Natural killer cell (primary cell): ENCODE measurements at regions not wholly inside any gene's neighbourhood (a gene's known extent, or its start where the extent isn't known, plus 50 kb on each side); places are given as distances from the start of the nearest gene placed in this dataset.

Experiments used
- ATAC-seq, 3 donors: fragments of 150-1000 bp in 2 of 3; fragments of 200-7000 bp in 1 of 3; cut with Tn5 transposase; 1 replicate in 1 of 3; 2 replicates in 2 of 3; pipeline ENCODE4 v1.10.0; 2021; ENCODE audit warnings: mild to moderate bottlenecking in 2 of 3, moderate library complexity in 2 of 3
- DNase-seq, 2 donors: peaks; one replicate each; pipeline versions ENCODE4 v3.0.0 to v3.0.0-alpha.2; 2013 to 2021; ENCODE audit warnings: mixed read lengths in 1 of 2
- H3K27ac ChIP-seq: one replicate; pipeline ENCODE4 v1.5.1; 2013; ENCODE audit warnings: mild to moderate bottlenecking, low read length
- H3K27me3 ChIP-seq: one replicate; pipeline ENCODE4 v1.6.1; 2013; ENCODE audit warnings: low read length; ENCODE audit not compliant: control insufficient read depth, insufficient read depth
- H3K36me3 ChIP-seq: one replicate; pipeline ENCODE4 v1.6.1; 2013; ENCODE audit warnings: low read length; ENCODE audit not compliant: control insufficient read depth, insufficient read depth
- H3K4me1 ChIP-seq: one replicate; pipeline ENCODE4 v1.6.1; 2013; ENCODE audit warnings: low read length; ENCODE audit not compliant: control insufficient read depth, insufficient read depth
- H3K4me3 ChIP-seq: one replicate; pipeline ENCODE4 v1.5.1; 2013; ENCODE audit warnings: low read length
- H3K9me3 ChIP-seq: one replicate; pipeline ENCODE4 v1.6.1; 2013; ENCODE audit warnings: low read length; ENCODE audit not compliant: control insufficient read depth, insufficient read depth
- H3K27ac Mint-ChIP-seq, 2 donors: one replicate each; pipeline ENCODE4 v1.8.0; 2022; ENCODE audit warnings: mild to moderate bottlenecking in 2 of 2, mixed read lengths in 2 of 2, moderate library complexity in 1 of 2
- H3K27me3 Mint-ChIP-seq, 2 donors: one replicate each; pipeline ENCODE4 v1.8.0; 2022; ENCODE audit warnings: low read depth in 2 of 2, mixed read lengths in 2 of 2
- H3K36me3 Mint-ChIP-seq: one replicate; pipeline ENCODE4 v1.8.0; 2022; ENCODE audit warnings: mixed read lengths
- H3K4me1 Mint-ChIP-seq, 2 donors: one replicate each; pipeline ENCODE4 v1.8.0; 2022; ENCODE audit warnings: mixed read lengths in 2 of 2
- H3K4me3 Mint-ChIP-seq: one replicate; pipeline ENCODE4 v1.8.0; 2022; ENCODE audit warnings: mild to moderate bottlenecking, moderate library complexity, mixed read lengths
- H3K9me3 Mint-ChIP-seq, 2 donors: one replicate each; pipeline ENCODE4 v1.8.0; 2022; ENCODE audit warnings: mixed read lengths in 2 of 2
- WGBS: methylation state at CpG from one replicate; pipeline ENCODE4 v1.1.7; 2013; ENCODE audit warnings: missing lambda C conversion rate; ENCODE audit not compliant: insufficient coverage; 5-methylcytosine and 5-hydroxymethylcytosine counted together
- intact Hi-C: fragments of 100-400 bp; cut with micrococcal nuclease; formaldehyde crosslinking; loops from one replicate; pipeline ENCODE4 v1.14.2; 2022
- TF ChIP-seq, protein P1 (sequence below): fragments of 200-600 bp; IDR thresholded peaks from one replicate; pipeline ENCODE4 v1.8.0; 2022; ENCODE audit warnings: antibody characterized with exemption

DNA sequence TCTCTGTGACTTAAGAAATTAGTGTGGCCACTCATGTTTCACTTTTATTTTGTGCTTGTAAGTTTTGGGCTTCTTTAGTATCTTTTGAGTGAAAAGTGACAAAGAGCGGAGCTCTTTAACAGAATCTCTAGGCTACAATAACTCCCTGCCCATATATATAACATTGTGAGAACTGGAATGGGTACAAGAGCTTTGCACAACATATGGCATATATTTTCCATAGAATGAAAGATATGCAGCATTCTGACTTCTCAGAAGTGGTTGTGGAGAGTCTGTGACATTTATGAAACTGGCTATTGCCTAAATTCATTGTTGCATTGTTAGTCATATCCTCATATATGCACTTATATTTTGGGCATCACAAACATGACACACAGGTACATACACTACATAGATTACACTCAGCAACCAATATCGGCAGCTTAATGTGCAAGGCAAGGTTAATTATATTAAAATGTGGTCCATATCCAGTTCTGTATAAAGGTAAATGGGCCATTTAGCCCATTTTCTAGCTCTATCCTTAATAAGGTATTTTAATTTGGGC lies 1148.2 kb downstream of the FAM181B start:
- Mint-ChIP-seq H3K9me3 (peaks cover 5 to 8% of the 10 kb centered on the region in 2 donors), H3K4me1 (no peaks in the 10 kb centered on the region), H3K4me3 (no peak overlapping the region), H3K36me3 (no peaks in the 10 kb centered on the region), H3K27ac (no peak overlapping the region), H3K27me3 (no peaks in the 10 kb centered on the region)
- DNase-seq (no peak), ATAC-seq (no peak)
- Histone ChIP-seq H3K27me3 (no peaks in the 10 kb centered on the region), H3K36me3 (no peaks in the 10 kb centered on the region), H3K27ac (no peak overlapping the region), H3K4me1 (no peaks in the 10 kb centered on the region), H3K9me3 (no peaks in the 10 kb centered on the region), H3K4me3 (no peak overlapping the region)
- TF ChIP-seq, protein P1, sequence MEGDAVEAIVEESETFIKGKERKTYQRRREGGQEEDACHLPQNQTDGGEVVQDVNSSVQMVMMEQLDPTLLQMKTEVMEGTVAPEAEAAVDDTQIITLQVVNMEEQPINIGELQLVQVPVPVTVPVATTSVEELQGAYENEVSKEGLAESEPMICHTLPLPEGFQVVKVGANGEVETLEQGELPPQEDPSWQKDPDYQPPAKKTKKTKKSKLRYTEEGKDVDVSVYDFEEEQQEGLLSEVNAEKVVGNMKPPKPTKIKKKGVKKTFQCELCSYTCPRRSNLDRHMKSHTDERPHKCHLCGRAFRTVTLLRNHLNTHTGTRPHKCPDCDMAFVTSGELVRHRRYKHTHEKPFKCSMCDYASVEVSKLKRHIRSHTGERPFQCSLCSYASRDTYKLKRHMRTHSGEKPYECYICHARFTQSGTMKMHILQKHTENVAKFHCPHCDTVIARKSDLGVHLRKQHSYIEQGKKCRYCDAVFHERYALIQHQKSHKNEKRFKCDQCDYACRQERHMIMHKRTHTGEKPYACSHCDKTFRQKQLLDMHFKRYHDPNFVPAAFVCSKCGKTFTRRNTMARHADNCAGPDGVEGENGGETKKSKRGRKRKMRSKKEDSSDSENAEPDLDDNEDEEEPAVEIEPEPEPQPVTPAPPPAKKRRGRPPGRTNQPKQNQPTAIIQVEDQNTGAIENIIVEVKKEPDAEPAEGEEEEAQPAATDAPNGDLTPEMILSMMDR, result no peak
- intact Hi-C loops, result no loop called here
- WGBS, result no CpG with 5 or more reads among the region's 2 CpGs

- H3K4me3 Mint-ChIP-seq, result no peak overlapping the region
- no peaks in the 10 kb centered on the region for H3K4me1 ChIP-seq
These were observed 1154.3 kb downstream of the FAM181B start for GRCh38 chr11:81579339-81579738.

GRCh38 chr11:81578571-81578970 lies 1155.1 kb downstream of the FAM181B start:
- Mint-ChIP-seq H3K9me3 (peaks cover 0 to 2% of the 10 kb centered on the region in 2 donors), H3K4me1 (no peaks in the 10 kb centered on the region), H3K27ac (no peak overlapping the region), H3K36me3 (no peaks in the 10 kb centered on the region), H3K27me3 (no peaks in the 10 kb centered on the region), H3K4me3 (no peak overlapping the region)
- intact Hi-C loops, result no loop called here
- Histone ChIP-seq H3K4me1 (no peaks in the 10 kb centered on the region), H3K4me3 (no peak overlapping the region), H3K36me3 (no peaks in the 10 kb centered on the region), H3K27ac (no peak overlapping the region), H3K27me3 (no peaks in the 10 kb centered on the region), H3K9me3 (no peaks in the 10 kb centered on the region)
- ATAC-seq (no peak), DNase-seq (no peak)
- WGBS, result 53% methylated on average over 3 of the region's 4 CpGs
- TF ChIP-seq, protein P1, result no peak

More at GRCh38 chr11:81579339-81579738, 1154.3 kb downstream of the FAM181B start:
- Mint-ChIP-seq H3K36me3 (no peaks in the 10 kb centered on the region), H3K27ac (no peak overlapping the region), H3K4me1 (no peaks in the 10 kb centered on the region), H3K27me3 (no peaks in the 10 kb centered on the region), H3K9me3 (peaks cover 0 to 1% of the 10 kb centered on the region in 2 donors)
- Histone ChIP-seq H3K27ac (no peak overlapping the region), H3K27me3 (no peaks in the 10 kb centered on the region), H3K36me3 (no peaks in the 10 kb centered on the region), H3K9me3 (no peaks in the 10 kb centered on the region), H3K4me3 (no peak overlapping the region)
- ATAC-seq, result no peak
- whole genome bisulfite sequencing, result 63% methylated on average over 2 of the region's 2 CpGs
- TF ChIP-seq, protein P1, result no peak
- DNase-seq, result no peak
- intact Hi-C loops, result no loop called here

DNA sequence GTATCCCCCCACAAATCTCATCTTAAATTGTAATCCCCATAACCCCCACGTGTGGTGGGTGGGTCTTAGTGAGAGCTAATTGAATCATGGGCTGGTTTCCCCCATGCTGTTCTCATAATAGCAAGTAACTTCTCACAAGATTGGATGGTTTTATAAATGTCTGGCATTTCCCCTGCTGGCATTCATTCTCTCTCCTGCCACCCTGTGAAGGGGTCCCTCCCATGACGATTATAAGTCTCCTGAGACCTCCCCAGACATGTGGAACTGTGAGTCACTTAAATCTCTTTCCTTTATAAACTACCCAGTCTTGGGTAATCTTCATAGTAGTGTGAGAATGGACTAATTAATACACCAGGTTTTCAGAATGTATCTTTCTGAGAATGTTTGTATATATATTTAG lies 1159.4 kb downstream of the FAM181B start:
- no peaks in the 10 kb centered on the region for H3K9me3 ChIP-seq
- no peak overlapping the region for H3K27ac Mint-ChIP-seq
- no peak overlapping the region for H3K4me3 ChIP-seq
- H3K27me3 ChIP-seq, result no peaks in the 10 kb centered on the region
- WGBS, result 33% methylated on average over 1 of the region's 2 CpGs
- H3K4me3 Mint-ChIP-seq, result no peak overlapping the region
- intact Hi-C loops, result no loop called here
- no peak overlapping the region for H3K27ac ChIP-seq
- no peaks in the 10 kb centered on the region for H3K27me3 Mint-ChIP-seq
- no peak for DNase-seq
- no peaks in the 10 kb centered on the region for H3K36me3 ChIP-seq
- H3K9me3 Mint-ChIP-seq, result peaks cover 3 to 5% of the 10 kb centered on the region in 2 donors
- H3K4me1 Mint-ChIP-seq, result no peaks in the 10 kb centered on the region
- TF ChIP-seq, protein P1, result no peak
- ATAC-seq, result no peak
- H3K4me1 ChIP-seq, result no peaks in the 10 kb centered on the region
- H3K36me3 Mint-ChIP-seq, result no peaks in the 10 kb centered on the region
